Erythroblast (primary cell): ENCODE measurements at regions not wholly inside any gene's neighbourhood (a gene's known extent, or its start where the extent isn't known, plus 50 kb on each side); places are given as distances from the start of the nearest gene placed in this dataset.

Source experiments
- GATA1 ChIP-seq: IDR thresholded peaks from 2 replicates; pipeline ENCODE4 v1.6.1; 2011; ENCODE audit warnings: low read depth, mild to moderate bottlenecking, control low read depth, low read length, moderate library complexity
- POLR2A ChIP-seq: IDR thresholded peaks from 2 replicates; pipeline ENCODE4 v1.6.1; 2011; ENCODE audit warnings: mild to moderate bottlenecking, low read length

DNA sequence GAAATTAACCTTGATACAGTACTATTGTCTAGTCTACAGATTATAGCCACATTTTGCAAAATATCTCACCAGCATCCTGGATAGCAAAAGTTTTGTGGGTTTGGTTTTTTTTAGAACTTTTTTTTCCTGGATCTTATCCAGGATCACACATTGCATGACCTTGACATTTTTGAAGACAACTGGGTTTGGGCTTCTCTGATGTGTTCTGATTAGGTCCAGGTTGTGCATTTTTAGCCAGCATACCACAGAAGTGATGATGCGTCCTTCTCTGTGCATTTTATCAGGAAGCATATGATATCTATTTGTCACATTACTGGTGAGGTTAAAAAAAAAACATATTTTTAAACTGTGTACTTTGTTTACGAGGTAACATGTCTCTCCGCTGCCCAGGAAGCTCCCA lies 221.0 kb upstream of the OSR1 start:
- no peak for TF ChIP-seq POLR2A
- no peak for TF ChIP-seq GATA1
